GM12891 (cell line): ENCODE measurements at regions not wholly inside any gene's neighbourhood (a gene's known extent, or its start where the extent isn't known, plus 50 kb on each side); places are given as distances from the start of the nearest gene placed in this dataset.

Source experiments
- POLR2A ChIP-seq: IDR thresholded peaks from 2 replicates; pipeline ENCODE4 v1.6.1; 2011; ENCODE audit warnings: low read depth, low read length, control low read depth
- POLR2AphosphoS5 ChIP-seq: IDR thresholded peaks from 2 replicates; pipeline ENCODE4 v1.6.1; 2011; ENCODE audit warnings: low read depth, low read length, control low read depth
- POU2F2 ChIP-seq: IDR thresholded peaks from 2 replicates; pipeline ENCODE4 v1.6.1; 2011; ENCODE audit warnings: low read depth, mild to moderate bottlenecking, control low read depth, low read length, moderate library complexity
- SPI1 ChIP-seq: IDR thresholded peaks from 2 replicates; pipeline ENCODE4 v1.6.1; 2011; ENCODE audit warnings: low read depth, low read length, control low read depth
- TAF1 ChIP-seq: IDR thresholded peaks from 2 replicates; pipeline ENCODE4 v1.6.1; 2011; ENCODE audit warnings: low read depth, low read length, control low read depth

DNA sequence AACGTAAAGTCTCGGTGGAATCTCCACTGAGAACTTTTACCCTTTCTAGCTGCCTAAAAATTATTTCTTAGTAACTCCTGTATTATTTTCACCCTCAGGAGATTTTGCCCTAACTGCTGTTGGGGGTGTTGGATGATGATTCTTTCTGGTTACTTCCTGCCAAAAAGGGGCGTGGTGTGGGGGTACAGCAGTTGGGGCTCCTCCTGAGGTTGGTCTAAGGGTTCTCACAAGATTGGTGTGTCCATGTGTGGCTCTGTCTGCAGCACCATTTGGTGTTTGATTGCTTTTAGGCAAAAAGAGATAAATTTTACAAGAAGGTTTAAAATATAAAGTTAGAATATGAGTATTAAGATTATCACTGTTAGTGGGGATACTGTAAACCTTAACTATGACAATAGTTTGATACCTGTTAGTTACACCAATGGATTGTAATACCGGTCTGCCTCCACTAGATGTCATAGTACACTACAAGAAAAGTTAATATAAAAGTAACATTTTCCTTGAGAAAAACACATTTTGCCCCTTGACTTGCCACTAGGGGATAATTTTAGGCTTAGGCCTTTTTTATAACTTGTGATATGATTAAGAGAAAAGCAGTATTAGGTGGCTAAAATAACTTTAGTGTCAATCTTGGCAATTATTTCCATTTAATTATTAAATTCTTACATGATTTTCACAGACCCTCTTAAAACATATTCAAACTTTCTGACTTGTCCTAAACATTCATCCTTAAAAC is 928.7 kb downstream of the IPMK start:
- TF ChIP-seq POLR2AphosphoS5, result no peak
- no peak for TF ChIP-seq POLR2A
- TF ChIP-seq TAF1, result no peak
- no peak for TF ChIP-seq SPI1
- no peak for TF ChIP-seq POU2F2
